GM10266 (cell line): ENCODE measurements at regions not wholly inside any gene's neighbourhood (a gene's known extent, or its start where the extent isn't known, plus 50 kb on each side); places are given as distances from the start of the nearest gene placed in this dataset.

Source experiments
- DNase-seq: peaks from one replicate; pipeline ENCODE4 v3.0.0; 2012; ENCODE audit errors: extremely low spot score
- CTCF ChIP-seq: IDR thresholded peaks from 2 replicates; pipeline ENCODE4 v1.5.1; 2012; ENCODE audit warnings: mild to moderate bottlenecking, low read depth; ENCODE audit not compliant: control insufficient read depth, insufficient read depth; ENCODE audit errors: missing control alignments

GRCh38 chr1:198455966-198456365 lies 84.5 kb downstream of the ATP6V1G3 start:
- TF ChIP-seq CTCF, result no peak
- no peak for DNase-seq

- TF ChIP-seq CTCF, result no peak
- no peak for DNase-seq
Measured at GRCh38 chr1:198449727-198450433, 90.6 kb downstream of the ATP6V1G3 start.

GRCh38 chr1:198449261-198449660 lies 91.2 kb downstream of the ATP6V1G3 start:
- TF ChIP-seq CTCF, result no peak
- no peak for DNase-seq

- no peak for DNase-seq
- no peak for TF ChIP-seq CTCF
Measured at GRCh38 chr1:198447468-198447867, 93.0 kb downstream of the ATP6V1G3 start.

- no peak for TF ChIP-seq CTCF
Measured at GRCh38 chr1:198445872-198446271, 94.6 kb downstream of the ATP6V1G3 start.

GRCh38 chr1:198444792-198445191 lies 95.7 kb downstream of the ATP6V1G3 start:
- no peak for TF ChIP-seq CTCF
- DNase-seq, result no peak

More at GRCh38 chr1:198445872-198446271, 94.6 kb downstream of the ATP6V1G3 start:
- no peak for DNase-seq

GRCh38 chr1:198443365-198444233 lies 96.9 kb downstream of the ATP6V1G3 start:
- TF ChIP-seq CTCF, result no peak
- DNase-seq, result no peak
